PC-3 (cell line): ENCODE measurements at regions not wholly inside any gene's neighbourhood (a gene's known extent, or its start where the extent isn't known, plus 50 kb on each side); places are given as distances from the start of the nearest gene placed in this dataset.

Experiments
- ATAC-seq: fragments of 200-7000 bp; cut with Tn5 transposase; 2 replicates; pipeline ENCODE4 v1.9.1; 2020; ENCODE audit warnings: mild to moderate bottlenecking, moderate library complexity
- BruUV-seq: library from RNA; stranded (reverse); fragments of 400-500 nt; replicated peaks from 2 replicates; lab custom pipeline; 2021; lab: Mats Ljungman, UMichigan
- CTCF ChIA-PET: fragments of 300-600 bp; sonication (Branson Sonifier 250); formaldehyde crosslinking; loops from one replicate; lab custom pipeline; 2022; ENCODE audit warnings: antibody characterized with exemption; lab: Charles Lee
- POLR2A ChIA-PET: fragments of 300-600 bp; sonication (Branson Sonifier 250); formaldehyde crosslinking; loops from one replicate; lab custom pipeline; 2022; ENCODE audit warnings: antibody characterized with exemption; ENCODE audit not compliant: unreplicated experiment; lab: Charles Lee
- DNase-seq: peaks from one replicate; pipeline ENCODE4 v3.0.0-alpha.2; 2015
- H2AFZ ChIP-seq: fragments of 300-600 bp; sonication (generic); 2 replicates; pipeline ENCODE4 v1.6.0; 2016; ENCODE audit warnings: antibody characterized with exemption, low read length
- H3F3A ChIP-seq: fragments of 300-600 bp; sonication (generic); one replicate; pipeline ENCODE4 v1.6.0; 2017; ENCODE audit warnings: antibody characterized with exemption, low read length, control low read depth, mild to moderate bottlenecking; ENCODE audit not compliant: unreplicated experiment
- H3K27ac ChIP-seq: fragments of 300-600 bp; sonication (generic); 2 replicates; pipeline ENCODE4 v1.5.1; 2016; ENCODE audit warnings: mild to moderate bottlenecking, low read length
- H3K27me3 ChIP-seq: fragments of 300-600 bp; sonication (generic); 2 replicates; pipeline ENCODE4 v1.6.1; 2016; ENCODE audit warnings: low read length, mixed read lengths
- H3K36me3 ChIP-seq: fragments of 300-600 bp; sonication (generic); 2 replicates; pipeline ENCODE4 v1.6.1; 2016; ENCODE audit warnings: low read depth, mixed run types, low read length, mixed read lengths
- H3K4me1 ChIP-seq: fragments of 300-600 bp; sonication (generic); 2 replicates; pipeline ENCODE4 v1.5.1; 2016; ENCODE audit warnings: low read length; ENCODE audit not compliant: insufficient read depth
- H3K4me2 ChIP-seq: fragments of 300-600 bp; sonication (generic); 2 replicates; pipeline ENCODE4 v1.6.0; 2016; ENCODE audit warnings: low read length
- H3K4me3 ChIP-seq: fragments of 300-600 bp; sonication (generic); 2 replicates; pipeline ENCODE4 v1.5.1; 2016; ENCODE audit warnings: mild to moderate bottlenecking, low read length, mixed read lengths
- H3K79me2 ChIP-seq: fragments of 300-600 bp; sonication (generic); 2 replicates; pipeline ENCODE4 v1.6.1; 2017; ENCODE audit warnings: low read length, mixed read lengths
- H3K9ac ChIP-seq: fragments of 300-600 bp; sonication (generic); 2 replicates; pipeline ENCODE4 v1.6.0; 2016; ENCODE audit warnings: mild to moderate bottlenecking, low read length
- H3K9me2 ChIP-seq: fragments of 300-600 bp; sonication (generic); replicated peaks from 2 replicates; pipeline ENCODE4 v1.6.1; 2016; ENCODE audit warnings: mixed run types, low read length, mixed read lengths
- H3K9me3 ChIP-seq: fragments of 300-600 bp; sonication (generic); 2 replicates; pipeline ENCODE4 v1.6.1; 2016; ENCODE audit warnings: low read length, mixed read lengths
- H4K20me1 ChIP-seq: fragments of 300-600 bp; sonication (generic); 2 replicates; pipeline ENCODE4 v1.6.1; 2016; ENCODE audit warnings: low read length, mixed read lengths
- EZH2 ChIP-seq: fragments of 300-600 bp; sonication (generic); IDR thresholded peaks from one replicate; pipeline ENCODE4 v1.6.1; 2017; ENCODE audit warnings: antibody characterized with exemption, mild to moderate bottlenecking, low read length; ENCODE audit not compliant: unreplicated experiment
- EZH2phosphoT487 ChIP-seq: fragments of 300-600 bp; sonication (generic); IDR thresholded peaks from 2 replicates; pipeline ENCODE4 v1.6.1; 2018; ENCODE audit warnings: mild to moderate bottlenecking, antibody characterized with exemption, low read length, borderline replicate concordance
- intact Hi-C: fragments of 100-400 bp; cut with micrococcal nuclease; formaldehyde crosslinking; loops from 2 replicates; pipeline ENCODE4 v1.9.0; 2023
- TF ChIP-seq, protein P1 (sequence below): fragments of 300-600 bp; sonication (generic); conservative IDR thresholded peaks from 2 replicates; pipeline ENCODE4 v1.5.1; 2017; ENCODE audit warnings: antibody characterized with exemption, low read depth, mild to moderate bottlenecking, low read length

DNA sequence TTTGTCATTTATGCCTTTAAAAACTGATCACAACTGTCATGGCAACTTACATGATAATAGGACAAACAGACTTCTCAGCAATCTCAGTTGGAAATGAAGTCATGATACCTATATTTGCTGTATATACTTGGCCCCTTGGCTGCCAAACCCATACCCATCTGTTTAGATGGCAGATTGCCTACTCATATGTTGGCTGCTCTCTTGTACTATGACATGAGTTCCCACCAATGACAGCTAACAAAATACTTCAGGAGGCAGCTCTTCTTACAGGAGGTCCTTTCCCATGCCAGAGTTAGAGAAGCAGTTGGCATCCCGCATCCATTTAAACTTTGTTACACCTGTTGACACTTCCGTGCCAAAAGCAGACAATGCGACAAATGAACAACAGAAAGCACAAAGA lies 603.1 kb upstream of the ADGRL2 start:
- H3K36me3 ChIP-seq, result no peaks in the 10 kb centered on the region
- DNase-seq (no peak), ATAC-seq (no peak)
- ChIA-PET CTCF (no interaction called here), POLR2A (no interaction called here)
- no TSS peak for BruUV-seq
- TF ChIP-seq EZH2phosphoT487 (no peak), EZH2 (no peak)
- TF ChIP-seq, protein P1, sequence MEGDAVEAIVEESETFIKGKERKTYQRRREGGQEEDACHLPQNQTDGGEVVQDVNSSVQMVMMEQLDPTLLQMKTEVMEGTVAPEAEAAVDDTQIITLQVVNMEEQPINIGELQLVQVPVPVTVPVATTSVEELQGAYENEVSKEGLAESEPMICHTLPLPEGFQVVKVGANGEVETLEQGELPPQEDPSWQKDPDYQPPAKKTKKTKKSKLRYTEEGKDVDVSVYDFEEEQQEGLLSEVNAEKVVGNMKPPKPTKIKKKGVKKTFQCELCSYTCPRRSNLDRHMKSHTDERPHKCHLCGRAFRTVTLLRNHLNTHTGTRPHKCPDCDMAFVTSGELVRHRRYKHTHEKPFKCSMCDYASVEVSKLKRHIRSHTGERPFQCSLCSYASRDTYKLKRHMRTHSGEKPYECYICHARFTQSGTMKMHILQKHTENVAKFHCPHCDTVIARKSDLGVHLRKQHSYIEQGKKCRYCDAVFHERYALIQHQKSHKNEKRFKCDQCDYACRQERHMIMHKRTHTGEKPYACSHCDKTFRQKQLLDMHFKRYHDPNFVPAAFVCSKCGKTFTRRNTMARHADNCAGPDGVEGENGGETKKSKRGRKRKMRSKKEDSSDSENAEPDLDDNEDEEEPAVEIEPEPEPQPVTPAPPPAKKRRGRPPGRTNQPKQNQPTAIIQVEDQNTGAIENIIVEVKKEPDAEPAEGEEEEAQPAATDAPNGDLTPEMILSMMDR, result no peak
- H3K27me3 ChIP-seq, result no peaks in the 10 kb centered on the region
- H4K20me1 ChIP-seq, result no peaks in the 10 kb centered on the region
- no peak overlapping the region for H3K27ac ChIP-seq
- H3K4me3 ChIP-seq, result no peak overlapping the region
- no peaks in the 10 kb centered on the region for H3K79me2 ChIP-seq
- no peaks in the 10 kb centered on the region for H3K9me3 ChIP-seq
- intact Hi-C loops, result no loop called here
- no peaks in the 10 kb centered on the region for H3K4me1 ChIP-seq
- H3K9ac ChIP-seq, result no peak overlapping the region
- H3K9me2 ChIP-seq, result no peaks in the 10 kb centered on the region
- no peak overlapping the region for H2AFZ ChIP-seq
- H3K4me2 ChIP-seq, result no peak overlapping the region
- no peaks in the 10 kb centered on the region for H3F3A ChIP-seq

DNA sequence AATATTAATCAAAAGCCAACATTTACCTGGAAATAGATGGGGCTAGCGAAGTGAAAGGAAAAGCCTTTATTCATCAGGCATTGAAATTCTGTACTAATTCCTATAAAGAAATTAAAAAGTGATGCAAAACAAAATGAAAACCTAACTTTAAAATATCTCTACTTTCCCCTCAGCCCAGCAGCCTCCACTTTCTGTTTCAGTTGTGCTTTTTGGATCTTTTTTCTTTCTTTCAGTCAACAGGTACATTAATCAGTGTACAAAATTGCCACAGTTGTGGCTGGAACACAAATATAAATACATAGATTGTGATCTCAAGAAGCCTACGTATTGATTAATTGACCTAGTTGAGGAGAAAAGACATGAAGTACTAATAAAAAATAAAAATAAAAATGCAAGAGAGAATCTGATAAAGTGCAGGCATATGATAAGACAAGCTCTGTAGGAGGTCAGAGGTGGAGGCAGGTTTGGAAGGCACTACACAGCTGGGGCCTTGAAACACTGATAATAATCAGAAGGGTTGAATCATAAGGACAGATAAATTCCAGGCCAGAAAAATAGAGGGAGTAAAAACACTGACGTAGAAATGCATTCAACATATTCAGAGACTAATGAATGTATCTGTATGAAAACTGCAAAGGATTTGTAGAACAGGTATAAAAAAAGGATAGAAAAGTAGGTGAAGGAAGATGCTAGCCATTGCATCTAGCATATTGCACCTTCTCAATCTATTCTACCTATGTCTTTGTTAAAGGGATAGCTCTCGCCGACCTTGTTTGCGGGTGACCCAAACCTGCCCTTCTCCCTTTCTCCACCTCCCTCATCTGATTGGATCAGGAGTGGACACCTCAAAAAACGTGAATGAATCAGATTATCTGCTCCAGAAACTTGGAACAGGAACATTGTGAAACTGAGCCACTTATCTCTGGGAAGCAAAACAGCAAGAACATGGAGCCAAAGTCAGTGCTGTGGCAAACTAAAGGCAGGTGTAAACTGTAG lies 607.8 kb upstream of the ADGRL2 start:
- POLR2A ChIA-PET, result no interaction called here
- no peaks in the 10 kb centered on the region for H3K9me2 ChIP-seq
- no peaks in the 10 kb centered on the region for H3K4me1 ChIP-seq
- BruUV-seq, result no TSS peak
- DNase-seq (no peak), ATAC-seq (no peak)
- no peaks in the 10 kb centered on the region for H3K27me3 ChIP-seq
- H4K20me1 ChIP-seq, result no peaks in the 10 kb centered on the region
- H3F3A ChIP-seq, result no peaks in the 10 kb centered on the region
- TF ChIP-seq, protein P1, result no peak
- TF ChIP-seq EZH2, result no peak
- intact Hi-C loops, result no loop called here
- no peaks in the 10 kb centered on the region for H3K79me2 ChIP-seq
- CTCF ChIA-PET, result no interaction called here
- no peak overlapping the region for H3K4me2 ChIP-seq
- no peak overlapping the region for H2AFZ ChIP-seq
- no peak overlapping the region for H3K4me3 ChIP-seq
- H3K9ac ChIP-seq, result no peak overlapping the region
- H3K36me3 ChIP-seq, result no peaks in the 10 kb centered on the region
- no peak overlapping the region for H3K27ac ChIP-seq
- no peaks in the 10 kb centered on the region for H3K9me3 ChIP-seq

DNA sequence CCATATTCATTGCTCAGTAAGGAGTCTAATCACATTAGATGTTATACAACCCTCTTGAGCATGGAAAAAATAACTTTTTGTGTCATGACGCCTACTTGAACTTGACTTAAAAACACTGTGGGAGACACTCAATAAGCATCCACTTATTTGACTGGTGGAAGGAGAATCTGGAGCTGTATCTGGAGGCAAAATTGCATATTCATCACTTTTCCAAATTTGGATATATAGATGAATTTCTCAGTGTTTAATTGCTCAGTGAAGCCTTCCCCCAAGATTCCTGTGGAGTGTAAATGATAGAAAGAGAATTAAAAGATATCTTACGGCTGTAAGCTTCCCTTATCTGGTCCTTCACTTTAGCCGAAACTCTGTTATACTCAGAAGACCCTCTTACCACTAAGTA lies 610.7 kb upstream of the ADGRL2 start:
- no peaks in the 10 kb centered on the region for H3K27me3 ChIP-seq
- intact Hi-C loops, result no loop called here
- H3K4me3 ChIP-seq, result no peak overlapping the region
- H3K79me2 ChIP-seq, result no peaks in the 10 kb centered on the region
- no peak overlapping the region for H3K9ac ChIP-seq
- ATAC-seq (no peak), DNase-seq (no peak)
- TF ChIP-seq, protein P1, result no peak
- no peak for TF ChIP-seq EZH2
- no peak for TF ChIP-seq EZH2phosphoT487
- no peaks in the 10 kb centered on the region for H3K4me1 ChIP-seq
- H4K20me1 ChIP-seq, result no peaks in the 10 kb centered on the region
- H3F3A ChIP-seq, result no peaks in the 10 kb centered on the region
- no peaks in the 10 kb centered on the region for H3K9me3 ChIP-seq
- BruUV-seq, result no TSS peak
- H2AFZ ChIP-seq, result no peak overlapping the region
- no peak overlapping the region for H3K4me2 ChIP-seq
- CTCF ChIA-PET, result no interaction called here
- no peak overlapping the region for H3K27ac ChIP-seq
- H3K9me2 ChIP-seq, result no peaks in the 10 kb centered on the region
- H3K36me3 ChIP-seq, result no peaks in the 10 kb centered on the region
- POLR2A ChIA-PET, result no interaction called here
